Naive thymus-derived CD4-positive, alpha-beta T cell (primary cell): ENCODE measurements at regions not wholly inside any gene's neighbourhood (a gene's known extent, or its start where the extent isn't known, plus 50 kb on each side); places are given as distances from the start of the nearest gene placed in this dataset.

Experiments used
- ATAC-seq: fragments of 150-1000 bp; cut with Tn5 transposase; 2 replicates; pipeline ENCODE4 v1.10.0; 2021; ENCODE audit warnings: mild to moderate bottlenecking, moderate library complexity
- CTCF ChIA-PET: fragments of 350-600 bp; sonication (Branson Sonifier 250); formaldehyde crosslinking; loops from one replicate; lab custom pipeline; 2021; ENCODE audit warnings: antibody characterized with exemption; lab: Charles Lee
- POLR2A ChIA-PET: fragments of 350-600 bp; sonication (Branson Sonifier 250); formaldehyde crosslinking; loops from one replicate; lab custom pipeline; 2021; ENCODE audit warnings: antibody characterized with exemption, inconsistent platforms; lab: Charles Lee
- DNase-seq, 9 donors: peaks; one replicate each; pipeline versions ENCODE4 v3.0.0 to v3.0.0-alpha.2; 2020 to 2022; ENCODE audit warnings: mixed read lengths in 1 of 9
- H3K27ac ChIP-seq: one replicate; pipeline ENCODE4 v1.7.0; 2013; ENCODE audit warnings: mild to moderate bottlenecking, low read depth, low read length, moderate library complexity
- H3K27me3 ChIP-seq, 2 donors: one replicate each; pipeline ENCODE4 v1.7.0; 2013; ENCODE audit warnings: low read length in 2 of 2, mild to moderate bottlenecking in 2 of 2, moderate library complexity in 2 of 2; ENCODE audit not compliant: control insufficient read depth in 2 of 2, insufficient read depth in 2 of 2
- H3K36me3 ChIP-seq, 3 experiments: 1 replicate in 2 of 3; 2 replicates in 1 of 3; pipeline ENCODE4 v1.7.0; 2013; ENCODE audit warnings: low read length in 3 of 3, mild to moderate bottlenecking in 3 of 3, moderate library complexity in 1 of 3; ENCODE audit not compliant: insufficient read depth in 3 of 3, control insufficient read depth in 2 of 3
- H3K4me1 ChIP-seq, 2 donors: one replicate each; pipeline ENCODE4 v1.7.0; 2013; ENCODE audit warnings: low read length in 2 of 2, mild to moderate bottlenecking in 2 of 2, moderate library complexity in 1 of 2; ENCODE audit not compliant: control insufficient read depth in 2 of 2, insufficient read depth in 2 of 2
- H3K4me3 ChIP-seq: 2 replicates; pipeline ENCODE4 v1.7.0; 2013; ENCODE audit warnings: mild to moderate bottlenecking, low read length
- H3K9me3 ChIP-seq, 3 experiments: 1 replicate in 2 of 3; 2 replicates in 1 of 3; pipeline ENCODE4 v1.7.0; 2013; ENCODE audit warnings: low read length in 3 of 3; ENCODE audit not compliant: control insufficient read depth in 2 of 3
- H3K27ac Mint-ChIP-seq, 9 donors: one replicate each; pipeline ENCODE4 v1.8.0; 2020 to 2022; ENCODE audit warnings: mixed read lengths in 9 of 9, mild to moderate bottlenecking in 8 of 9, moderate library complexity in 5 of 9, inconsistent platforms in 2 of 9
- H3K27me3 Mint-ChIP-seq, 5 donors: one replicate each; pipeline ENCODE4 v1.8.0; 2021 to 2022; ENCODE audit warnings: mixed read lengths in 5 of 5, mild to moderate bottlenecking in 1 of 5
- H3K36me3 Mint-ChIP-seq, 5 donors: one replicate each; pipeline ENCODE4 v1.8.0; 2020 to 2022; ENCODE audit warnings: mixed read lengths in 5 of 5, mild to moderate bottlenecking in 3 of 5, inconsistent platforms in 1 of 5
- H3K4me1 Mint-ChIP-seq, 7 donors: one replicate each; pipeline ENCODE4 v1.8.0; 2020 to 2022; ENCODE audit warnings: mixed read lengths in 7 of 7, mild to moderate bottlenecking in 3 of 7, inconsistent platforms in 1 of 7
- H3K4me3 Mint-ChIP-seq, 10 donors: one replicate each; pipeline ENCODE4 v1.8.0; 2020 to 2022; ENCODE audit warnings: mild to moderate bottlenecking in 10 of 10, mixed read lengths in 10 of 10, moderate library complexity in 6 of 10, inconsistent platforms in 2 of 10
- H3K9me3 Mint-ChIP-seq, 11 donors: one replicate each; pipeline ENCODE4 v1.8.0; 2020 to 2022; ENCODE audit warnings: mixed read lengths in 11 of 11, mild to moderate bottlenecking in 4 of 11, inconsistent platforms in 1 of 11, moderate library complexity in 1 of 11
- intact Hi-C, 2 donors: fragments of 100-400 bp; cut with micrococcal nuclease; formaldehyde crosslinking; loops; one replicate each; pipeline ENCODE4 v1.15.1; 2023

GRCh38 chr4:133968174-133968573, 233.4 kb downstream of the PABPC4L start:
- intact Hi-C loops = no loop called here
- H3K36me3 Mint-ChIP-seq = peaks cover 0 to 5% (median 0%) of the 10 kb centered on the region in 5 donors
- Histone ChIP-seq H3K27ac (no peak overlapping the region), H3K27me3 (no peaks in the 10 kb centered on the region), H3K4me3 (no peak overlapping the region), H3K36me3 (no peaks in the 10 kb centered on the region), H3K9me3 (no peaks in the 10 kb centered on the region), H3K4me1 (no peaks in the 10 kb centered on the region)
- no peaks in the 10 kb centered on the region for H3K27me3 Mint-ChIP-seq
- ChIA-PET CTCF (no interaction called here), POLR2A (no interaction called here)
- DNase-seq = no peak
- no peak overlapping the region for H3K4me3 Mint-ChIP-seq
- no peak for ATAC-seq
- no peaks in the 10 kb centered on the region for H3K4me1 Mint-ChIP-seq
- H3K9me3 Mint-ChIP-seq = peaks cover 2 to 26% (median 12%) of the 10 kb centered on the region in 11 donors
- no peak overlapping the region for H3K27ac Mint-ChIP-seq

DNA sequence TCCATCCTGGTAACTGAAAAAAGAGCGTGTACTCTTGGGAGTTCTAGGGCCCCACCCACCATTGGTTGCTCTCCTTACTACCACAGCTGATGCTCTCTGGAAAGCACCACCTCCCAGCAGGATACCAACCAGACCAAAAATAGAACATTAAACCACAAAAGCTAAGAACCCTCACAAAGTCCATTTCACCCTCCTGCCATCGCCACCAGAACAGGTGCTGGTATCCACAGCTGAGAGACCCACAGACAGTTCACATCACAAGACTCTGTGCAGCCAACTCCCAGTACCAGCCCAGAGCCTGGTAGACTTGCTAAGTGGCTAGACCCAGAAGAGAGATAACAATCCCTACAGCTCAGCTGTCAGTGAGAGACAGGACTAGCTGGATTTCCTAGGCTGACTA, 240.6 kb downstream of the PABPC4L start:
- Mint-ChIP-seq H3K27me3 (no peaks in the 10 kb centered on the region), H3K9me3 (peaks cover 5 to 51% (median 18%) of the 10 kb centered on the region in 11 donors), H3K27ac (no peak overlapping the region), H3K36me3 (peaks cover 0 to 9% (median 0%) of the 10 kb centered on the region in 5 donors), H3K4me3 (no peak overlapping the region), H3K4me1 (no peaks in the 10 kb centered on the region)
- POLR2A ChIA-PET = no interaction called here
- ATAC-seq (no peak), DNase-seq (no peak)
- no peak overlapping the region for H3K27ac ChIP-seq
- no peak overlapping the region for H3K4me3 ChIP-seq
- intact Hi-C loops = no loop called here
- no peaks in the 10 kb centered on the region for H3K9me3 ChIP-seq
- no peaks in the 10 kb centered on the region for H3K4me1 ChIP-seq
- CTCF ChIA-PET = no interaction called here
- H3K27me3 ChIP-seq = no peaks in the 10 kb centered on the region
- H3K36me3 ChIP-seq = no peaks in the 10 kb centered on the region

- CTCF ChIA-PET = no interaction called here
- Mint-ChIP-seq H3K4me1 (no peaks in the 10 kb centered on the region), H3K27me3 (no peaks in the 10 kb centered on the region), H3K36me3 (no peaks in the 10 kb centered on the region), H3K27ac (no peak overlapping the region), H3K4me3 (no peak overlapping the region), H3K9me3 (peaks cover 0 to 17% (median 4%) of the 10 kb centered on the region in 11 donors)
- DNase-seq (no peak), ATAC-seq (no peak)
- intact Hi-C loops = no loop called here
- no peaks in the 10 kb centered on the region for H3K4me1 ChIP-seq
- POLR2A ChIA-PET = no interaction called here
- no peaks in the 10 kb centered on the region for H3K9me3 ChIP-seq
- H3K27ac ChIP-seq = no peak overlapping the region
- no peaks in the 10 kb centered on the region for H3K27me3 ChIP-seq
- no peak overlapping the region for H3K4me3 ChIP-seq
- no peaks in the 10 kb centered on the region for H3K36me3 ChIP-seq
Observed at GRCh38 chr4:133943081-133943480, 258.5 kb downstream of the PABPC4L start.

- no peak overlapping the region for H3K27ac ChIP-seq
- no peaks in the 10 kb centered on the region for H3K36me3 ChIP-seq
- no peak for DNase-seq
- ChIA-PET POLR2A (no interaction called here), CTCF (no interaction called here)
- no peak for ATAC-seq
- Mint-ChIP-seq H3K4me3 (no peak overlapping the region), H3K9me3 (peaks cover 0 to 21% (median 4%) of the 10 kb centered on the region in 11 donors), H3K4me1 (no peaks in the 10 kb centered on the region), H3K27ac (no peak overlapping the region), H3K27me3 (no peaks in the 10 kb centered on the region), H3K36me3 (no peaks in the 10 kb centered on the region)
- no peaks in the 10 kb centered on the region for H3K4me1 ChIP-seq
- no peaks in the 10 kb centered on the region for H3K27me3 ChIP-seq
- H3K9me3 ChIP-seq = no peaks in the 10 kb centered on the region
- intact Hi-C loops = no loop called here
- no peak overlapping the region for H3K4me3 ChIP-seq
Observed at GRCh38 chr4:133938061-133938460, 263.5 kb downstream of the PABPC4L start.

DNA sequence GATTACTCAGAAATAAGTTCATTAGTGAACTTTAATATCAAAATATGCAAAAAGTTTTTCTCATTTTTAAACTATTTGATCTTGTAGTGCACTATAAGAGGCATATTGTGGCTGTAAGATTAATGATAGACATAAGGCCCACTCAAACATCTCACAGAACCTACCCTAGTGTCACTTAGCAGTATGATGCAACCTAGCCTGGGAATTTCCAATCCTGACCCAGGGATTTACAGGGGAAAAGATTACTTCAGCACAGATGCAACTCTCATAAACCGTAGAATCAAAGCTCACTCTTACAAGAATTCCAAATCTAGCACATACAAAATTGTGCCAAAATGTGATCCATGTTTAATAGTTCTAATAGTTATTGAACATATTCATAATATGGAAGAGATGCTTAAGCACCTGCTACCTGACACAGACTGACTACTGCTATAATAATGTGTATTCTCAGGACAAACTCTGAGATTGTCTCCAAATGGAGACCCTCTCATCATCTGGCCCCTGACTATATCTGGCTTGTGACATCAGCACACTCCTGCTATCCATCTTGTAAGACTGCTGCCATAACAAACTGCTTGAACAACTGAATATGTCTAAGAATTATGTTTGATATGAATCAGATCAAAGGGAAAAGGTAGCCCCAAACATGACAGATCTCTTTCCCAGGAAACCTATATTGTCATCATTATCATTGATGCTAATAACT, 271.9 kb downstream of the PABPC4L start:
- no peaks in the 10 kb centered on the region for H3K4me1 ChIP-seq
- no peak overlapping the region for H3K27ac Mint-ChIP-seq
- intact Hi-C loops = no loop called here
- no peaks in the 10 kb centered on the region for H3K9me3 ChIP-seq
- no peak overlapping the region for H3K4me3 Mint-ChIP-seq
- no peaks in the 10 kb centered on the region for H3K27me3 ChIP-seq
- H3K9me3 Mint-ChIP-seq = peaks cover 0 to 23% (median 0%) of the 10 kb centered on the region in 11 donors
- H3K27ac ChIP-seq = no peak overlapping the region
- CTCF ChIA-PET = no interaction called here
- H3K4me1 Mint-ChIP-seq = no peaks in the 10 kb centered on the region
- no peaks in the 10 kb centered on the region for H3K36me3 ChIP-seq
- POLR2A ChIA-PET = no interaction called here
- H3K27me3 Mint-ChIP-seq = no peaks in the 10 kb centered on the region
- no peaks in the 10 kb centered on the region for H3K36me3 Mint-ChIP-seq
- no peak overlapping the region for H3K4me3 ChIP-seq
- DNase-seq (no peak), ATAC-seq (no peak)

DNA sequence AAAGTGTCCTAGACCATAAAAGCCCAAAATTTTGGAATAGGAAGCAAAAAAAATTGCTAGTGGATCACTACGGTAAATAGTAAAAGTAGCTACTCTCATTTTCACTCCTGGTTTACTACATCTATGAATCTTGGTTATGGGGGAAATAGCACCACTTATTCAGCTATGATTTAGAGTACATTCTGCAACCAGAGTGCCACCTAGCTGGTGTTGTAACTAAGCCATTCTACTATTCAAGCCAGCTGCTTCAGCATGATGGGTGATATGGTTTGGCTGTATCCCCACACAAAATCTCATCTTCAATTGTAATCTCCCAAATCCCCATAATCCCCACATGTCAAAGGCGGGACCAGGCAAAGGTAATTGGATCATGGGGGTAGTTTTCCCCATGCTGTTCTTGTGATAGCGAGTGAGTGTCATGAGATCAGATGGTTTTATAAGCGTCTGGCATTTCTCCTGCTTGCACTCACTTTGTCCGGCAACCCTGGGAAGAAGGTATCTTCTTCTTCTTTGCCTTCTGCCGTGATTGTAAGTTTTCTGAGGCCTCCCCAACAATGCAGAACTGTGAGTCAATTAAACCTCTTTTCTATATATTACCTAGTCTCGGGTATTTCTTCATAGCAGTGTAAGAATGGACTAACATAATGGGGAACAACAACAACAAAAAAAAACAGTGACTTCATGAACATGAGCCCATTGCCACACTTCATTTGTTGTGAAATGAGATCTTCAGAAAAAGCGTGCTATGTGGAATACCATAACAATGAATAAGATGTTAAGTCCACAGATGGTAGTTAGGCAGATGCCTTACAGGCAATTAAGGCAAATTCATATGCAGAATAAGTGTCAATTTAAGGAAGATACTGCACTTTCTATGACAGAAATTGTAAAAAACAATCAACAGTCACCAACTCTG, 280.1 kb downstream of the PABPC4L start:
- no peak overlapping the region for H3K4me3 Mint-ChIP-seq
- Histone ChIP-seq H3K9me3 (no peaks in the 10 kb centered on the region), H3K4me3 (no peak overlapping the region), H3K27ac (no peak overlapping the region), H3K27me3 (no peaks in the 10 kb centered on the region), H3K4me1 (no peaks in the 10 kb centered on the region), H3K36me3 (no peaks in the 10 kb centered on the region)
- ChIA-PET CTCF (no interaction called here), POLR2A (no interaction called here)
- intact Hi-C loops = no loop called here
- no peaks in the 10 kb centered on the region for H3K4me1 Mint-ChIP-seq
- H3K9me3 Mint-ChIP-seq = peaks cover 0 to 14% (median 2%) of the 10 kb centered on the region in 11 donors
- no peak for ATAC-seq
- no peak for DNase-seq
- no peak overlapping the region for H3K27ac Mint-ChIP-seq
- no peaks in the 10 kb centered on the region for H3K27me3 Mint-ChIP-seq
- no peaks in the 10 kb centered on the region for H3K36me3 Mint-ChIP-seq
